CD4-positive, alpha-beta T cell treated with Interleukin-21 for 1 hour (primary cell): ENCODE measurements at regions not wholly inside any gene's neighbourhood (a gene's known extent, or its start where the extent isn't known, plus 50 kb on each side); places are given as distances from the start of the nearest gene placed in this dataset.
"Not testable (repeated sequence)": the region's sequence is repeated elsewhere in the genome, so short reads cannot be mapped to it uniquely, and the experiment has no call there.

Experiments
- DNase-seq: peaks from one replicate; pipeline ENCODE4 v3.0.0-alpha.2; 2020

DNA sequence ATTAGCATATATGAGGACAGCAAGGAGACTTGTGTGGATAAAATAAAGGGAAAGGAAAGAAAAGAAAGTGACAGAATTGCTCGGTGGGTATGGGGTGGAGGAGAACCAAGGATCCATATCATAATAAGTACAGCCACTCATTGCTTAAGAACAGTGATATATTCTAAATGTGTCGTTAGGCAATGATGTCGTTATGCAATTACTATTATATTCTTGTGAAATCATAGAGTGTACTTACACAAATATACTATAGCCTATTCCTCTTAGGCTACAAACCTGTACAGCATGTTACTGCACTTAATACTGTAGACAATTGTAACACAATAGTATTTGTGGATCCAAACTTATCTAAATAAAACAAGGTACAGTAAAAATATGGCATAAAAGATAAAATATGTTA lies 271.1 kb downstream of the CCER1 start:
- DNase-seq: no peak

DNA sequence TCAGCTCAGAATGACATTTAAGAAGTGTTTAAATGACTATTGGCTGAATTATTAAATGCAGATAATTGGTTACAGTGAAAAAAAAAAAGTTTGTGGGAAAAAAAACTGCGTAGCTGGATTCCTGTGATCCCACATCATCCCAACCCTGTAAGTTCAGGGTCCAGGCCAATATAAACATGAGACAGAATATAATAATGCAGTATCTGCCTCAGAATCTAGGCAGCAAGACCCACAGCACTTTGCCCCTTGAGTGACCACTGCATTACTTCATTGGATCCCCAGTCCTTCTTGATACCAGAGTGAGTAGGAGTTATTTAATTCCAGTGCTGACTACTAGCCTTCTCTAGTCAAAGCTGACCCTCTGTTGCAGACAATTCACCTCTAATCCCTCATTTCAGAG lies 272.6 kb downstream of the CCER1 start:
- no peak for DNase-seq

DNA sequence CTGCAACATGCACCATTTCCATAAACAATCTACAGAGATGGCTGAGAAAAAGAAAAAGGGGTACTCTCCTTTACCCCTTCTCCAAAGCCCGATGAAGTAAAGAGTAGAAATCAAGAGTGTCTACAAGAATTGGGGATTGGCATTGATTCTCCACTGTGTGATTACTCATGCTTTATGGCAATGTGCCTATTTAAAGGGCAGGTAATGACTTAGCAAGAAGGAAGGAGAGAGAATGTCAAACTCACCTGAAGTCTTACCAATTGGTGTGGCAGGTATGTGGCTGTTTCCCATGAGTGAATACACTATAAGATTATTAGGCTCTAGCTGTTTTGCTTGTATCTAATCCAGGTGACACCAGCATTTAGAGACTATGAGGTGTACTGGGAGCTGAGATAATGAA lies 275.3 kb downstream of the CCER1 start:
- no peak for DNase-seq

DNA sequence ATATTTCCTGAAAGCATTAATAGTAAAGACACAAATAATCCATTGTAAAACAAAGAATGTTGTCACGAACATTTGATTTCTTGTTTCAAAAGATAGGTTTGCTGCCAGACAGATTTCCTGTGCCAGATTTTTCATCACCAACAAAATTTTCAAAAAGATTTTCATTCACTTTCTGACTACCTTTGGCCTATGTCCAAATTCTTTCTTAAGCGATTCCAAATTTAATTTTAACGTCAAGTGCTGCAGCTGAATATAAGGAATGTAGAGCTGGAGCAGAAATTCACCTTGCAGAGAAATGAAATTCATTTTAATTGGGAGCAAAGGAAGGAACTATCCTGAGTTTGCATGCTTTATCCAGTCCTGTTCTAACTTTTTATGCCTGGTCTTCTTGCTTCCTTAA lies 277.4 kb downstream of the CCER1 start:
- DNase-seq: no peak

DNA sequence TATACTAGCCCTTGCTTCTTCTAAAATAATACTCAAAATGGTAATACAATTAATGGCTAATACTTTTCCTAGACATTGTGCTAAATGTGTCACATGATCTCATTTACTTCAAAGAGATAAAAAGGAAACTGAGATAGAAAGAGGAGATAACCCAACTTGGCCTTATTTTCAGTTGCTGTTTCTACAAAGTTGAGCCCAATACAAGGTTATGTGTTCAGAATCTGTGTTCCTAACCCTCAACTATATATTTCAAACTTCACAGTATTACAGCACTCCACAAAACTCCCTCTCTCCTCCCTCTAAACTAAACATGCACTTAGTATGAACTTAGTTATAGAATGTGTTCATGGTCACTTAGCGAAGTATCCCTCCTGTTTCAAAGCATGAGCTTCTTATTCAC lies 277.9 kb downstream of the CCER1 start:
- DNase-seq: no peak

DNA sequence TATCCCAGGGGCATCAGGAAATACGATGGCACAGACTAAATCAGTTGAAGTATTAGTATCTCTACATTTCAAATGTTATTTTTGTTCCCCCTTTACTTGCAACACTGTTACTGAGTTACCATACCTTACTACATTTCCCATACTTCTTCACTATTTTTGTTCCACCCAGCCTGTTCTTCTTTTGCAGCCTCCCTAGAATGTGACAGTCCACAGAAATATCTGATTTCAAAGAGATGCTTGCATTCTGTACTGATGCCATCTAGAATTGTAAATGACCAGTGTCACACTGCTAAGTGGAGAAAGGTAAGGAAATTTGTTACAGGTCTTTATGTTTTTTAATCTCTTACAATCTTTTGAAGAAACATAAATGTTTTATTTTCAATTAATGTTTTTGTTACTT lies 279.9 kb downstream of the CCER1 start:
- no peak for DNase-seq

DNA sequence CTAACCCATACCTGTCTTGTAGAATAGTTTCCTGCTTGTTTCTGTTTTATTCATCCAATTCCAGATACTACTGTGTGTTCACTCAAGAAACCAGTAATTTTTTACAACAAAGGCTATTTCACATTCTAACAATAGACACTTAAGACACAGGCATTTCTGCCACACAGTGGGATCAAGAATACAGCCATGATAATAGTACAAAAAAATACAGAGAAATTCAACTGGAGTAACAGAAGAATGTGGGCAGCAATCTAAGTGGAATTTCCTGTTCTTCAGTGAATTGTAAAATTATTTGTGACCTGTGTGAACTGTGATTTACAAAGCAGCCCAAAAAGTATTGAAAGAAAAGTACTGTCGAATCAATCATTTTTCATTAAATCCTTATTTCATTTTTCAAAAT lies 282.9 kb downstream of the CCER1 start:
- no peak for DNase-seq

DNA sequence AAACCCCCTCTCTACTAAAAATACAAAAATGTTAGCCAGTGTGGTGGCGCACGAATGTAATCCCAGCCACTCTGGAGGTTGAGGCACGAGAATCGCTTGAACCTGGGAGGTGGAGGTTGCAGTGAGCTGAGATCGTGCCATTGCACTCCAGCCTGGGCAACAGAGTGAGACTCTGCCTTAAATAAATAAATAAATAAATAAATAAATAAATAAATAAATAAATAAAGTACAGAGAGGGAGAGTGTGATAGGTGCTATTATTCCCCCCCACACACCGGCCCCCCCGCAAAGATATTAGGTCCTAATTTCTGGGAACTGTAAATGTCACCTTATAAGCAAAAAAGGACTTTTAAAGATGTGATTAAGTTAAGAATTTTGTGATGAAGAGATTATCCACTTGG lies 291.0 kb downstream of the CCER1 start:
- not testable (repeated sequence) for DNase-seq

DNA sequence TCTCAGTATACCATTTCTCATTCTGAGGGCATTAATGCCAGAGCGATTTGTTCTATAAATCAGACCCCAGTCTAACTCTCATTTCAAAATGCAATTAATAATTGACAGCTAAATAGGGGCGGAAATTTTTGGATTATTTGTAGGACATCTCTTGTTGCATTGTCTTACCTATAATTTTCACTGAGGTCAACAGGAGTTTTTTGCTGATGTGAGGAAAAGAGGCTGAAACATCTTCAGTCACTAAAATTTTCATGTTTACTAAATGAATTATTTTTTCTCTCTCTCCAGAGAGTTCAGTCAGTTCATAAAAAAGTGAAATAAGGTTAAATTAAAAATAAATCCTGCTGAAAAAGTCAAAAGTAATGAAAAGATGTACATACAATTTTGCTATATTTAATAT lies 295.9 kb downstream of the CCER1 start:
- no peak for DNase-seq

DNA sequence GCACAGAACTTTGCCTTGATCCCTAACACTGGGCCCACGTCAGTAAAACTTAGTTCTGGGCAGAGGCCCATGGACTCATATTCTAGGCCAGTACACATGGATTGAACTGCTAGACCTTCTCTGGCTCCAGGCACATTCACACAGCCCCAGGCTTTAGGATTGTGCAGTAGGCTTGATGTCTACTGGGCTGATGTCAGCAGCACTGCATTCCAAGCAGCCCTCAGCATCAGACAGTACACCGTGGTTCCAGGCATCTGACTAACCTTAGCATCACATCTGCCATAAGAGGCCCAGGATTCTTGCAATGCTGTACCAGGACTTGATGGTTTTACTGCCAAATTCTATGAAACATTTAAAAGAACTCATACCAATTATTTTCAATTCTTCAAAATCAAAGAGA lies 301.9 kb downstream of the CCER1 start:
- DNase-seq: no peak

DNA sequence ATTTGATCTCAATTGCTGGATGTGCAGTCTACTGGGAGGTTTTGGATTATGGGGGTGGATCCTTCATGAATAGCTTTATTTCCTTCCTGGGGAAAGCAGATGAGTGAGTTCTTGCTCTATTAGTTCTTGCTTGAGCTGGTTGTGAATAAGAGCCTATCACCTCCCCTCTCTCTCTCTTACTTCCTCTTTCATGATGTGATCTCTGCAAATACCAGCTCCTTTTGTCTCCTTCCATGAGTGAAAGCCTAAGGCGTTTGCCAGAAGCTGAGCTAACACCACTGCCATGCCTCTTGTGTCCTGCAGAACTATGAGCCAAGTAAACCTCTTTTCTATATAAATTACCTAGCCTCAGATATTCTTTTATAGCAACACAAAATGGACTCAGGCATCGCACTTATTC lies 302.7 kb downstream of the CCER1 start:
- DNase-seq: no peak

DNA sequence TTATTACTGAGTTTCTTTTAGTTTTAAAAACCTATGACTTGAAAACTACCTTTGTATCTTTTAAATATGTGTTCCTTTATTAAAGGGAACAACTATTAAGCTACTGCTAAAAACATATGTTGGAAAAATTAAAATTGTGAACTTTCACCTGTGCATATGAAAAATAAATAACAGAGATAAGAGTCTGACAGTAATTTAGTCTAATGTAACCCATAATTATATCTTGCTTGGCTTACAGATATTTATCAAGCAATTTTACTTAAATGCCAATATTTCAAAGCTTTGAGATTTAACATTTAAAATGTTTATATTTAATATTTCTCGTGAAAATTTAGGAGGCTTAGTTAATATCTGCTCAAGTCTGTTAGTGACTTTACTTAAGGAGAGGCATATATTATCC lies 309.8 kb downstream of the CCER1 start:
- DNase-seq: no peak

DNA sequence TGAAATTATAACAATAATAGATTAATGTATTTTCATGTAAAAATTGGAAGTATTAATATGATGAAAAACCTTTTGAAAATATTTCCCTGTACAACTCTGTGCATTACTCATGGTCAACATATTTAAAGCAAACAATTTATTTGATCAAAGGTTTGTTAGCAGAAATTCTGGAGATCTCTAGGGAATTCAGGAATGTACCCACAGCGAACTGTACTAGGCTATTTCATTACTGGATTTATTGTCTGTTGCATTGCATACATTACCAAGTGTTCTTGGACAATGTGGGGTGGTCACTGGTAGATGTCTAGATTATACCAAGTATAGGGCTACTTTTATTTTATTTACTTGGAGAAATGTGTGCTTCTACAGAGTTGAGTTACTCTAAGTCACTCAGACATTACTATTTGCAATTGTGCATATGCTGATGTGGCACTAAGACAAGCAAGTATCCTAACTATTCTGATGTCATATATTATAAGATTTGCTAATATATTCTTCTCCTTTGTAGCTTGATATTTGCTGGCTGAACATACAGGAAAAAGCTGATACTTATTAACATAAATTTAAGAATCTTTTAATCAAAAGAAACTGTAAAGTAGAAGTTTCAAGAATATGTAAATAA lies 323.3 kb downstream of the CCER1 start:
- no peak for DNase-seq

DNA sequence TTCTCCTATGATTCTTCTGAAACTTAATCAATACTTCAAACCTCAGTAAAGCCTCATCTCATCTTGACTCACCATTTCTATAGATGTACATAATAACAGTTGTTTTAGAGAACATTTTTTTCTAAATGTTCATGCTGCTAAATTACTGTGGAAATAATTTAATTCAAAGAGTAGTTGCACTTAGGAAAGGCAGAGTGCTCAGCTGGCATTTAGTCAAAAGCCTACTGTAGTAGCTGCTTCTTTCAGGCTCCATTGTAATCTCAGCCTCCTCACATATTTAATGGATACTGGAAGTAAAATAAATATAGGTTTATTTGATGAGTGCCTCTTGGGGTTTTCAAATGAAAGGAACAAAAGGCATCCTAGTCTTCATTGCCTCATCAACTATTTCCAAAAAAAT lies 325.0 kb downstream of the CCER1 start:
- DNase-seq: no peak

DNA sequence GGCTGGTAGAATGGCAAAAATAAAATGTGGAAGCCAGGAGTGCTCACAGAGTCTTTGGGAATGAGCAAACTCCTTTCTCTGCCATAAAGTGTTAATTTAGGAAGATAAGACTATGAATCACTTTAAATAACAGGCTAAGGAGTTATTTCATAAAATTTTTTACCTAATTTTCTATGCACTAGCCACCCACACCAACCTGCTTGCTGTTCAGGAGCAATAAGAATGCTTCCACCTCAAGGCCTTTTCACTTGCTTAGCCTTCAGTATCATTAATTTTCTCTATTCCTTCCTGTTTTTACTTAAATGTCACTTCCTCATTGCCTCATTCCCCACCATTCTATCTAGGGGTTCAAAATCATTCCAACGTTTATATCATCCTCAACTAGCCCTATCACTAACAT lies 326.8 kb downstream of the CCER1 start:
- DNase-seq: no peak

DNA sequence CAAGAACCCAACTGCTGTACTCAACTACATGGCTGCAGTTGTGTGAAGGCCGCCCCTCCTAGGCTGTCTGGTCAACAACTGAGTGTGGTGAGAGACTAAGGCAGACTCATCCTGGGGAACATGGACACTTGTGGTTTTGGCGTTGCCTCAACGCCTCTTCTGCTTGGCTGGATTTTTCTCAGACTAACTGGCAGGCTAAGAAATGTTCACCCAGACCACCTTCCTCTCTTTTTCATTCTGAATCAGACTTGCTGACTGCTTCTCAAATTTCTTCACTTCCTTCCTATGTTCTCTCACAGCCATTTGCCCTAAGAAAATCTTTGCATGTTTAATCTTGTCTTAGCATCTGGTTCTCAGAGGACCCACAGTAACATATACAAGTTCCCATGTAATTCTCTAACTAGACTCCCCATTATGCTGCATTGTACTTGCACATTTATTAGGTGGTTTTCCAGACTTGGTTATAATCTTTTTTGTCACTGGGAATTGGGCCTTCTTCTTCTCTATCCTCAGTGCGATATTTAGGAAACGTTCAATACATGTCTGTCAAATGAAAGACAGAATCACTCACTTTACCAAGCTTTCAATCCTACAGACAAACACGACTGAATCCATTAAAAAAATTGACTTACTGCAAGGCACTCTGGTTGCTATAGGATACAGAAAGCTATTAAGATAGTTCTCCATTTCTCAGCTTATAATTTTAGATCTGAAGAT lies 327.6 kb downstream of the CCER1 start:
- DNase-seq: no peak

DNA sequence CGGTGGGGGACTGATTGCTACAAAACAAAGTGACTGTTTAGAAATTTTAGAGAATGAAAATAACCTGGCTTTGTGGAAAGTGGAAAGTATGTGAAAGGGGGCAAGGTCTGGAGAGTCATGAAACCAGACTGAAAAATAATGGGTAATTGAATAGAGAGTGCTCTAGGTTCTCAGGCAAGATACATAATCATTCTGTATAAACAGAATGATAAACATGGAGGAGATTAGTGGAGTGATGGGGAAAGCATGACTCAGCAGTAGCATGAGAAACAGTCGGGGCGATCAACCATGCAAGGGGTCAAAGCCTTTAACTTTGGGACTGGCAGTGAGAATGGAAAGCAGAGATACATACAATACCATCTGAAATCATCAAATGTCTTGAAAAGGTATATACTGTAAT lies 332.5 kb downstream of the CCER1 start:
- no peak for DNase-seq

DNA sequence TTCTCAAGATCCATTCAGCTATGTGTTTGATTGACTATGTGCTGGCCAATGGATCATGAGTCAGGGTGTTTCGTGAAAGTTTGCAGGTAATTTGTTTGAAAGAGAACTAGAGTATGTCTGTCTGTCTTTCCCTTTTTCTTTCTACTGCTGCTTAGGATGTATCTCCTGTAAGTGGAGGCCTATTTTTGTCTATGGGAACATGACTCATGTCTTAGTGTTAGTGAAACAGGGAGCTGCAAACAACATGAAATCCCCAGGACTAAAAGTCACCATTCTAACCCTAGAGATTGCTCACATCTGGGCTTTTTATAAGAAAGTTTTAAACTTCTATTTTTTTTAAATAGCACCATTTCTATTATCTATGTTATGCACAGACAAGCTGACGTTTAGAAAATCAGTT lies 333.0 kb downstream of the CCER1 start:
- DNase-seq: no peak

DNA sequence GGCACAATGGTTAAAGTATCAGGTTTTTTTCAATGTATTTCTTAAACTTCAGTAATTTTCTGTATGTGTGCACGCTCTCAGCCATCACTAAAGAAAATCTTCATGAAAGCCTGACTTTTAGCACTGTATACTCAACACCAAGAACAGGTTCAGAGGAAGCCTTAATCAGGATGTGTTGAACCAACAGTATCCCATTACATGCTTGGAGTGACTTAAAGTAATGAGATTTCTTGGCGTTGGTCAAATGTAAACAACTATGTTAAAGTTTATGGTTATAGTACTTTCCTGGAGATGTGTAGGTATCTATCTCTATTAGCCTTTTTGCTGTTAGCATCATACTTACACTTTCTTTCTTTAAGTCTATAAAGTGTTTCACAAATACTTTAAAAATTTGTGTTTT lies 335.0 kb downstream of the CCER1 start:
- no peak for DNase-seq

DNA sequence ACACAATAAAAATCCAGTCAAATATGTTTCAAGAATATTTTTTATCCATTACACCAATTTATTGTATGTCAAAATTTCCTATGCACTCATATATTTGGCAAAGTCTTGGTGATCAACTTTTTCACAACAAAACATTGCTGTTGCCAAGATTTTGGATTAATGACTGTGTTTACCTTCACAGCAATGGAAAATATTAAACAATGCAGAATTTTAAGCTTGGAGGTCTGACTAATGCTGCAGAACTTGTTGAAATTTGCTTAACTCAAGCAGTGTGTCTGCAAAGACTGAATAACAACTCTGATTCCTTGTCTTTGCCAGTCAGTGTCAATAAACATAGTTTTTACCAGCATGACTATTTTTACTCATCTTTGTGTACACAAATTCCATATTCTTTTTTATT lies 336.4 kb downstream of the CCER1 start:
- DNase-seq: no peak

DNA sequence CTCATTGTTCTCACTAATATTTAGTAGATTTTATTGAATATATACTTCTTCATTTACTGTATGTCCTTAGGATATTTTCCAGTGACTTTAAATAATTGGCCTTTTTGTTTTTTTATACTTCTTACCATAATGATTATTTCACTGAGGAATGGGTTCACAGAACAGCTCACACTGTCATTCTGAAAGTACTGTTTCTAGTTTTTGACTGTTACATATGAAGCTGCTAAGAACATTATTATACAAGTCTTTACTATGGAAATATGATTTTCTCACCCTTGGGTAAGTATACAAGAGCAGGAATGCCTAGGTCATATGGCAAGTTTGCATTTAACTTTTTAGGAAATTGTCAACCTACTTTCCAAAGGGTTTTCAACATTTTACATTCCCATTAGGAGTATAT lies 343.1 kb downstream of the CCER1 start:
- DNase-seq: no peak

DNA sequence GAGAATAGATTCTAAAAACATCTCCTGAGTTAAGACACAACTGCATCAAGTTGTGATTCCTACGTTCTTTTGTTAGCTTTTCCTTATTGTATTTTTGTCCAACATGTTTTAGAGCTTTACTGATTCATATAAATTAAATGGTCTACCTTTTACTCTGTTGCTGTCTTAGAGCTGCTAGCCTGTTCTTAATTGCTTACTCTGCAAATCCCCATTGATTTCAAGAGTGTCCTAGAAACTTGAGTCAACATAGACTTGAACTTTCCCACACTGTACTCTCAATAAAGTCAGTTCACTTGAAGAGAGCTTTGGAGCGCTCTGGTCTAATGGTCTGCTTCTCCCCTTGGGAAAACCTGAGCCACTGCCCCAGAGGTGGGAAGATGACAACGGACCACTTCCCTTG lies 343.9 kb downstream of the CCER1 start:
- DNase-seq: no peak

DNA sequence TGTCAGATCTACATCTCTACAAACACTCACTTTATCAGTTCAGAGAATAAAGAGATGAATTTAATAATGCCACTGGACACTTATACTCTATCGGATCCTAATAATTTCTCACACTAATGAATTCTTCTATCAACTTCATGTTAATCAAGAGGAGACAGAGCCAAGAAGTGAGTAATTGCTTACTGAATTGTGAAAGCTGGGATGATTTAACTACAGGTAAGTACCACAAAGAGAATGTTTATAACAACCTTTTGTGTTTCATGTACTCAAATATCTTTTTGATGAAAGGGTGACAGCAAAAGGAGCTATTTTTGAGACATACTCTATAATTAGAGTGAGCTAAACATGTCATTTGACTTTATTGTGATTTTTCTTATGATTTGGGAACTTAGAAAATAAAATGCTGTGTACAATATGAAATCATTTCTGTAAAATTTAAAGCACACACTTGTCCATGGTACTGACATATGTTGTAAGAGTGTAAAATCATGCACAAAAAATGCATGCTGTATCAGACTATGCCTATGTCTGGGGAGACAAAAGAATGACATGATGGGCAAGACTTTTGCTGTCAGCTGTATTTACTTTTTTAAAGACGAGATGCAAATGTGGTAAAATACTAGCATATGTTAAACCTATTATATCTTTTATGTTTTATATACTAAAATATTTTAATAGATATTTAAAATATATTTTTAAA lies 361.2 kb downstream of the CCER1 start:
- DNase-seq: no peak

DNA sequence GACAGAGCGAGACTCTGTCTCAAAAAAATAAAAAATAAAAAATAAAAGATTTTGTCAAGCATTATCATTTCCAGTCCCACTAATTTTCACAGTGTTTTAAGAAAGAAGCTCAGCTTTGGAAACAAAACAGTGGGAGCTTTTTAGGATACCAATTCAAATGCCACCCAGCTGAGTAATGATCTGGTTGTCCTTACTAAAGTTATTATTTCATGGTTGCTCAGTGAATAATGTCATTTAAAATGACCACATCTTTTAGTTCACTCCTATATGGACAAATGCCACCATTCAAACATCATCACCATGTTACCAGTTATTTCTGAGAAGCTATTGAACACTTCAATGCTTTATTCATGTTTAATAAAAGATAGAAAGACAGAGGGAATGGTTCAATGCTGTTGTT lies 365.0 kb downstream of the CCER1 start:
- DNase-seq: no peak
